Activated naive CD8-positive, alpha-beta T cell treated with anti-CD3 and anti-CD28 coated beads, Interleukin-2, amount 10 ng/mL, durations not matched to agents 7 days and 5 days (primary cell): ENCODE measurements at regions not wholly inside any gene's neighbourhood (a gene's known extent, or its start where the extent isn't known, plus 50 kb on each side); places are given as distances from the start of the nearest gene placed in this dataset.
A peak's percentile ranks its signal among the peaks of the same experiment; 100 is the strongest.

Source experiments
- ATAC-seq: fragments of 150-1000 bp; cut with Tn5 transposase; one replicate; pipeline ENCODE4 v1.10.0; 2021; ENCODE audit warnings: low read depth, moderate library complexity
- POLR2A ChIA-PET: fragments of 350-600 bp; sonication (Branson Sonifier 250); formaldehyde crosslinking; loops from one replicate; lab custom pipeline; 2021; ENCODE audit warnings: antibody characterized with exemption; lab: Charles Lee
- DNase-seq: peaks from one replicate; pipeline ENCODE4 v3.0.0; 2021
- H3K27ac Mint-ChIP-seq: one replicate; pipeline ENCODE4 v1.8.0; 2022; ENCODE audit warnings: mild to moderate bottlenecking, mixed read lengths
- H3K27me3 Mint-ChIP-seq: one replicate; pipeline ENCODE4 v1.8.0; 2022; ENCODE audit warnings: mild to moderate bottlenecking, moderate library complexity, mixed read lengths
- H3K36me3 Mint-ChIP-seq: one replicate; pipeline ENCODE4 v1.8.0; 2021; ENCODE audit warnings: mild to moderate bottlenecking, mixed read lengths
- H3K4me1 Mint-ChIP-seq: one replicate; pipeline ENCODE4 v1.8.0; 2021; ENCODE audit warnings: mixed read lengths
- H3K4me3 Mint-ChIP-seq: one replicate; pipeline ENCODE4 v1.8.0; 2022; ENCODE audit warnings: mild to moderate bottlenecking, moderate library complexity, mixed read lengths
- H3K9me3 Mint-ChIP-seq: one replicate; pipeline ENCODE4 v1.8.0; 2021; ENCODE audit warnings: mixed read lengths

DNA sequence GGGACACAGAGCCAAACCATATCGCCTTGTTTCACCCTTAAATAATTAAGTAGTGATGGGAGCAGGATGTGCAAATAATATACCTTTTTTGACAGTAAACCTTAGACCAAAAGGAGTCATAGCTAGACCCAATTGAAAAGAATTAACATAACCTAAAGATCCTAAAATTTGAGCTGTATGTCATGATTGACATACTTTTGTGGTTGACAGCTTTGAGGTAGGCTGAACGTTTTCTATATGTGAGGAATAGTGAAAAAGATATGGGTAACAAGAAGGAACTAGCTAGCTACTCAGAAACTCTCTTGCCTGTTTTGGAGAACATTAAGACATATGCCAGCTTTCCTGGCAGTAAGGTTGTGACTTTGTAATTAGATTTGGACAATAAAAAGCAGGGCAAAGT lies 320.6 kb downstream of the KCNC2 start:
- Mint-ChIP-seq H3K27me3 (no peaks in the 10 kb centered on the region), H3K27ac (no peak overlapping the region), H3K9me3 (peaks cover 4% of the 10 kb centered on the region), H3K36me3 (no peaks in the 10 kb centered on the region), H3K4me1 (no peaks in the 10 kb centered on the region), H3K4me3 (no peak overlapping the region)
- DNase-seq (no peak), ATAC-seq (no peak)
- POLR2A ChIA-PET: no interaction called here

DNA sequence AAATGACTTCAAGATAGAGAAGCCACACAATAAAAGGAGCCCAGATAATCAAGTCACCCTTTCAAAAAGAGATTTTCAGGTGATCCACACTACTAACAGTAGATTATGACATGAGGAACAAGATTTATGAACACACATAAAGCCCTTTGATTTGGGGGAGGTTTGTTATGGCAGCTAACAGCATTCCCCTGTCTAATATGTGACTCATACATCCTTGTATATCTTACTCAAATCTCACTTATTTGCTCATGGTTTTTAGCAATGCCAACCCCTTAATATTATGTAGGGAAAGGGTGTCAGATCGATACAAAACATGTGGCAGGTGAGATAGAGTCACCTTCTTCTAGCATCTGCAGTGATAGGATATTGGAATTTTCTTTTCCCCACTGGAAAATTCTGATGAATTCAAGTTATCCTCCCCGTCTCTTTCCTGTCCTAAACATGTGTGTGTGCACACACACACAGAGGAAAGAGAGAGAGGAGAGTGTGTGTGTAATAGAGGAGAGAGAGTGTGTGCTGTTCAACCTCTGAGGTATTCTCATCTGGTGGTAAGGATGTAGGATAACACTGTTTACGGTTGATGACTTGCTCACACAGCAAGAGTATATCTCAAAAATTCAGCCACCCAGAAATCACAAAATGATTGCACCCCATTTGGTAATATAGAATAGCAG lies 319.9 kb downstream of the KCNC2 start:
- Mint-ChIP-seq H3K4me1 (no peaks in the 10 kb centered on the region), H3K4me3 (no peak overlapping the region), H3K27me3 (no peaks in the 10 kb centered on the region), H3K27ac (no peak overlapping the region), H3K36me3 (no peaks in the 10 kb centered on the region), H3K9me3 (peaks cover 4% of the 10 kb centered on the region)
- POLR2A ChIA-PET: no interaction called here
- DNase-seq (no peak), ATAC-seq (no peak)

DNA sequence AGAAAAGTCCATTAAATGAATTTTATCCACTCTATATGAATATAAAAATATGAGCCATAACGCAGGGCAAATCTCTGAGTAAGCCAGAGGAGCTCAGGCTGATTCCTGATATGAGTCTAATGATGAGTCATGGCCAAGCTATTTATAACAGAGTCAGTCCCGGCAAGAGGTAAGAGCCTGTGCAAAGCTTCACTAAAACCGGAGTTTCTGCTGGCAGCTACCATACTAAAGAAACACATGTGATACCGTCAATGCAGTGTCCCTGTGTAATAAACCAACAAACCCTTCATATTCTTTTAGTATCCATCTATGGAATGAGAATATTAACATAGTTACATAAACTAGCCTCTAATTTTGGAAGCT lies 319.4 kb downstream of the KCNC2 start:
- ATAC-seq (no peak), DNase-seq (no peak)
- H3K9me3 Mint-ChIP-seq: peaks cover 4% of the 10 kb centered on the region
- H3K36me3 Mint-ChIP-seq: no peaks in the 10 kb centered on the region
- no peaks in the 10 kb centered on the region for H3K27me3 Mint-ChIP-seq
- no peaks in the 10 kb centered on the region for H3K4me1 Mint-ChIP-seq
- no peak overlapping the region for H3K27ac Mint-ChIP-seq
- POLR2A ChIA-PET: no interaction called here
- H3K4me3 Mint-ChIP-seq: no peak overlapping the region

DNA sequence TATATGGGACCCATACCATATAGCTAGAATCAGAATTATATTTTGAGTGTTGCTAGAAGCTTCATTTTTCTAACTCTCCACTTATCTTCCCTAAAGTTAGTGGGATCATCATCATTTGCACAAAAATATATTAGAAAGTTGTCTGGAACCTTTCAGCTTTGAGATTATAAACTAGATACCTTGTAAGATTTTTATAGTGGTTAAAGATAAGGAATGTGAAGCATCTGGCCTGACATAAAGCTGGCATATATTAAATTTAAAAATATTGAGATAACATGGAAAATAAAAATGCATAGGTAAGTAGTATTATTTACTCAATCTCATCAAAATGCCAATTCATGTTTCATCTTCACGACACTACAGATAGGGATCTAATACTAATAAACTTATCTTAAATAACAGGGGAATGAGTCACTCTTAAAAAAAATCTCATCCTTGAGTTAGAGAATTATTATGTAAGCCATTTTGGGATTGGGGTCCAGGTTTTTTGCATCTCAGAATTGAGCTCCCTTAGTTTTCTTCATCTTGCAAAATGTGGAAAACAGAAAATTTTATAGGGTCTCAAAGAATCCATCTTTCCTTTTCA lies 318.5 kb downstream of the KCNC2 start:
- Mint-ChIP-seq H3K36me3 (no peaks in the 10 kb centered on the region), H3K4me1 (no peaks in the 10 kb centered on the region), H3K4me3 (no peak overlapping the region), H3K9me3 (peaks cover 4% of the 10 kb centered on the region), H3K27me3 (no peaks in the 10 kb centered on the region), H3K27ac (no peak overlapping the region)
- no peak for ATAC-seq
- DNase-seq: no peak
- POLR2A ChIA-PET: no interaction called here

DNA sequence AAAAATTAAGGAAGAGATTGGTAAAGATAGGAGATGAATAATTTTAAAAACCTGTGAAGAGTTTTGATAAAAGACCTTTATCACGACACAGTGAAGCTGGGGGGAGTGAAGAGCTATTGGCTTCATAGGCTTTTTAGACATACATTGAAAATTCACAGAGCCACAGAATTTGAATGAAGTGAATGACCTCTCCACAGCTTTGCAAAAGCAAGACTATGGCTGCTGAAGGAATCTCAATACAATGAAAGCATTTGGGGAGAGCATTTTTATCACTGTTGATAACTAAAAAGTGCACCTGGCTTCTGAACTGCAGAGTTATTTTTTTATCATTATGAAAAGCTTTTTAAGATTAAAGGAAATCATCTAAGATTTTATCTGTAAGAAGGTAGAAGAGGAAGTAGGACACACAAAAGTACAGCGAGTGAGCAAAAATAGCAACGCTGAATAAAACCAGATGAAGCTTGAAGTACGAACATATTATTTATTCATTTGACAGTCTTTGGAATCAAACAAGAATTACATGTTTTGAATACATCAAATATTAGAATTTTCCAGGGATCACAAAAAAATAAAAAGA lies 317.5 kb downstream of the KCNC2 start:
- Mint-ChIP-seq H3K4me3 (no peak overlapping the region), H3K9me3 (peaks cover 1% of the 10 kb centered on the region), H3K36me3 (no peaks in the 10 kb centered on the region), H3K27me3 (no peaks in the 10 kb centered on the region), H3K27ac (no peak overlapping the region), H3K4me1 (no peaks in the 10 kb centered on the region)
- DNase-seq: no peak
- POLR2A ChIA-PET: no interaction called here
- ATAC-seq: no peak

DNA sequence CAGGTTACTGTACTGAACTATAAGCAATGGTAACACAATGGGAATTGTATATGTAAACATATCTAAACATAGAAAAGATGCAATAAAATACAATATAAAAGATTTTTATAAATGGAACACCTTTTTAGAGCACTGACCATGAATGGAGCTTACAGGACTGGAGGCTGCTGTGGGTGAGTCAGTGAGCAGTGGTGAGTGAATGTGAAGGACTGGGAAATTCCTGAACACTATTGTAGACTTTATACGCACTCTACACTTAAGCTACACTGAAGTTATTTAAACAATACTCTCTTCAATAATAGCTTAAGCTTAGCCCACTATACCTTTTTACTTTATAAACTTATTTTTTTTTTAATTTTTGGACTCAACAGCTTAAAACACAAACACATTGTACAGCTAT lies 313.5 kb downstream of the KCNC2 start:
- Mint-ChIP-seq H3K27me3 (no peaks in the 10 kb centered on the region), H3K27ac (no peak overlapping the region), H3K9me3 (peaks cover 2% of the 10 kb centered on the region), H3K36me3 (no peaks in the 10 kb centered on the region), H3K4me3 (no peak overlapping the region), H3K4me1 (peaks cover 7% of the 10 kb centered on the region)
- DNase-seq: no peak
- no peak for ATAC-seq
- POLR2A ChIA-PET: no interaction called here

DNA sequence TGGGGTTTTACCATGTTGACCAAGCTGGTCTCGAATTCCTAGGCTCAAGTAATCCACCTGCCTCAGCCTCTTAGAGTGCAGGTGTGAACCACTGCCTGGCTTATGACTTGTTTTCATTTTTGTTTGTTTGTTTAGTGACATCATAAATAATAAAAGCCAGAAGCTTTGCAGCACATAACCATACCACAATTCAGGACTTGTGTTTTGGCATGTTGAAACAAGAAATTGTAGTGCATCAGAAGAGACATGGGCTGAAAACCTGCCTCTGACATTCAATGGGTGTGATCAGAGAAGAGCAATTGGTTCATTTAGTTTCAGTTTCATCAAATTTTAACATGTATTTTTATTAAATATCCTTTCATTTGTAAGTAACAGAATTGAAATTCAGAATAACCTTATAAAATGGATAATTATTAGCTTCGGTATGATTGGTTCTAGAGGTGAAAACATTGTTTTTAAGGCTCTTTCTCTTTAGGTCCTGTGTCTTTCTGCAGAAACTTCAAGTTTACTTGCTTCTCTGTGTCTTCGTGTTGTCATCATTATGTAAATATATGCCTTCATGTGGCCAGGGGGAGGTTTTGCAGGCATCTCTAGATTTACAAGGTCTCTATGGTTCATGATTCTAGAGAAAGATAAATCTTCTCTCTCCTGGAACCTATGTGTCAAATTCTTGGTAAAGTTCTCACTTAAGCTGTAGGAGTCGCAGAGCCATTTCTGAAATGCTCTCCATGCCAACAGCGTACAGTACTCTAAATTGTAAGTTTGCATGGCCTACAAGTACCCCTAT lies 312.0 kb downstream of the KCNC2 start:
- H3K4me1 Mint-ChIP-seq: peaks cover 7% of the 10 kb centered on the region
- H3K36me3 Mint-ChIP-seq: no peaks in the 10 kb centered on the region
- POLR2A ChIA-PET: no interaction called here
- ATAC-seq (peak; percentile 14), DNase-seq (no peak)
- no peaks in the 10 kb centered on the region for H3K27me3 Mint-ChIP-seq
- H3K9me3 Mint-ChIP-seq: peaks cover 2% of the 10 kb centered on the region
- peak overlapping the region; percentile 54 for H3K27ac Mint-ChIP-seq
- H3K4me3 Mint-ChIP-seq: peak overlapping the region; percentile 20

DNA sequence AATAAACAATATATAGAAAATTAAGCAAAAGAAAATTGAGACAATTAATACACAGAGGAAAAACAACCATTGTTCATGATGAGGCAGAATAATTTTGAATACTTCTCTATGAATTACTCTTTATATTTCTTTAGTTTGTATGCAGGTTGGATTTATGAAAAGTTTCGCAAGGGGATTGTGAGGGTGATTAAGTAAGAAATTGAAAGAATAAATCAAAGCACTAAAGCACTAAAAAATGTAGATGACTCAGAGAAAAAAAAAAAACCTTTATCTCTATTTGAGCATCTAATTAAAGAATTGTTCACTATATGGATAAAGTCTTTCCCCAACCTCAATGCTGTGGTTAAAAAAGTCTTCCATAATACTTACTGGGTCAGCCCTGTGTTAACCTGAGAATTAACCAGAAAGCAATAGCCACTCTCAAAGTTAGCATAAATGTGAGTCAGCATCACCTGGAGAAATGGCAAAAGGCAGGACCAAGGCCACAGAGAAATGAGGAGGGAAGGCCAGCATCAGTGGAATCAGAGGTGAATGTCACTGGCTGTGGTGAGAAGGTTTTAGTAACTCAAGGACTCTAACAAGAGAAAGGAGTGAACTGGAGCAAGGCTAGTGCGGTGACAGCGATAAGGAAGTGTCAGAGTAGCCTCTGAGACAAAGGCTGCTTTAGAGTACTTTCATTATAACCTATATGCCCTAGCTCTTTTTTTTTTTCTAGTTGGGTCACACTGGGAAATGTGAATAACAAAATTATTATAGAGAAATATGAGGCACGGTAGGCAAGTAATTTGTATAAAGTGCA lies 310.4 kb downstream of the KCNC2 start:
- POLR2A ChIA-PET: no interaction called here
- DNase-seq (no peak), ATAC-seq (no peak)
- H3K9me3 Mint-ChIP-seq: peaks cover 2% of the 10 kb centered on the region
- no peak overlapping the region for H3K4me3 Mint-ChIP-seq
- H3K4me1 Mint-ChIP-seq: peaks cover 7% of the 10 kb centered on the region
- no peaks in the 10 kb centered on the region for H3K36me3 Mint-ChIP-seq
- no peak overlapping the region for H3K27ac Mint-ChIP-seq
- H3K27me3 Mint-ChIP-seq: no peaks in the 10 kb centered on the region

DNA sequence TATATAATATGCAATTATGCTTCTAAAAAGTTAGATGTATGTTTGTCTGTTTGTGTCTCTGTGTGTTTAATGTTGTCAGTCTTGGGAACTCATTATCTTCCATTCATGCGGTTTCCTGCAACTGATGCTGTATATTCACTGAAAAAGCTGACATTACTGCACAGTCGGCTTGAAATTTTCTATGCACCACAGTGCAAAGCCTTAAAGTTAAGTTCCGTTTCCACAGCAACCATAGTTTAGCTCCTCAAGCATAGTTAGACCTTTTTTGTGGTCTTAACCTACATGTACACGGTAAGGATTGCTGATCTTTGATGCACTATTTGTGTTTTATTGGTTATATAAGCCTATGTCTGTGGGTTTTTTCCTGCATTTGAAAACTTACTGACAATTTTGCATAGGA lies 309.4 kb downstream of the KCNC2 start:
- ATAC-seq (peak; percentile 71), DNase-seq (no peak)
- POLR2A ChIA-PET: no interaction called here
- peaks cover 2% of the 10 kb centered on the region for H3K9me3 Mint-ChIP-seq
- H3K27ac Mint-ChIP-seq: no peak overlapping the region
- no peak overlapping the region for H3K4me3 Mint-ChIP-seq
- no peaks in the 10 kb centered on the region for H3K36me3 Mint-ChIP-seq
- H3K4me1 Mint-ChIP-seq: peaks cover 7% of the 10 kb centered on the region
- no peaks in the 10 kb centered on the region for H3K27me3 Mint-ChIP-seq

DNA sequence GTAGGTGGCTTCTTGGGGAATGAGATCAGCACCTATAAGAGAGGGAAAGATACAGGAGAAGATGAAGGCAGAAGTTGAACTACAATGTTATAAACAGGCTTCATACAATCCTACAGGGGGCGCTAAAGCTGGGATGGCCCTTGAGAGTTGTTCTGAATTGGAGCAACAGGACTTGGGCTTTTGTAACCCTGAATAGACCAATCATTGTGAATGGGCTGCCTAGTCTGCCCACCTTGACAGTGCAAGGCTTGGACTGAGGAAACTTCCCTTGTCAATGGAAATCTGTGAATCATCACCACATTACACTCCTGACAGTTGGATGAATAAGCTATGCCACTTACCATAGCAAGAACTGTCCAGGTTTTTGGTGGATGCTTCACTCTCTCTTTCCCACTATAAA lies 306.1 kb downstream of the KCNC2 start:
- H3K9me3 Mint-ChIP-seq: peaks cover 2% of the 10 kb centered on the region
- H3K27me3 Mint-ChIP-seq: no peaks in the 10 kb centered on the region
- H3K36me3 Mint-ChIP-seq: no peaks in the 10 kb centered on the region
- H3K4me3 Mint-ChIP-seq: no peak overlapping the region
- H3K4me1 Mint-ChIP-seq: peaks cover 4% of the 10 kb centered on the region
- DNase-seq (no peak), ATAC-seq (no peak)
- POLR2A ChIA-PET: no interaction called here
- H3K27ac Mint-ChIP-seq: no peak overlapping the region

DNA sequence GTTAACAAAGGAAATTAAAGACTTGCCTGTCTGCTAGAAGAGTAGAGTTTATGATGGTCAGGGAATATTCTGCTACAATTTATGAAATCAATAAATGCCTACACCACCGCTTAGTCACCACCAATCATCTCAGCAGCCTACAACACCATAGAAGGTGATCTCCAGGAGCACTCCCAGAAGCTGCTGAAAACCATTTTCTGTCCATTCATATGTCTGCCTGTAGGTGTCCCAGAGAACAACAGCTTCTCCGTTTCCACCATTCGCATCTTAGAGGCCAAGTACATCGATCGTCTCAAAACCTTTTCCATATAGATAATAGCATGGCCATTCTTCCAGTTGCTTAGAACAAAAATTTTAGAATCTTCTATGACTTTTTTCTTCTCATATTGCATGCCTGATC lies 303.4 kb downstream of the KCNC2 start:
- Mint-ChIP-seq H3K4me1 (no peaks in the 10 kb centered on the region), H3K9me3 (no peaks in the 10 kb centered on the region), H3K36me3 (no peaks in the 10 kb centered on the region), H3K4me3 (no peak overlapping the region), H3K27me3 (no peaks in the 10 kb centered on the region), H3K27ac (no peak overlapping the region)
- DNase-seq (no peak), ATAC-seq (no peak)
- POLR2A ChIA-PET: no interaction called here

DNA sequence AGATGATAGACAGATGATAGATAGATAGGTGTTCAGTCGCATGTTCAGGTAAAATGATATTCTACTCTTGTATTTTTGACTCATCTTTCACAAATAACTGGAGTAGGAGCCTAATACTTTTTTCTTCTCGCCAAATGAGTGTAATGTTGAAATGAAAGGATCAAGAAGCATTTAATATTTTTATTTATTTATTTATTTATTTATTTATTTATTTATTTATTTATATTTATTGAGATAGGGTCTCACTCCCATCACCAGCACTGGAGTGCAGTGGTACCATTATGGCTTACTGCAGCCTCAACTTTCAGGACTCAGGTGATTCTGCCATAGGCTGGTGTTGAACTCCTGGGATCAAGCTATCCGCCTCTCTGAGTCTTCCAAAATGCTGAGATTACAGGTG lies 298.8 kb downstream of the KCNC2 start:
- Mint-ChIP-seq H3K4me1 (no peaks in the 10 kb centered on the region), H3K36me3 (no peaks in the 10 kb centered on the region), H3K9me3 (no peaks in the 10 kb centered on the region), H3K4me3 (no peak overlapping the region), H3K27ac (no peak overlapping the region), H3K27me3 (no peaks in the 10 kb centered on the region)
- DNase-seq (no peak), ATAC-seq (no peak)
- POLR2A ChIA-PET: no interaction called here

DNA sequence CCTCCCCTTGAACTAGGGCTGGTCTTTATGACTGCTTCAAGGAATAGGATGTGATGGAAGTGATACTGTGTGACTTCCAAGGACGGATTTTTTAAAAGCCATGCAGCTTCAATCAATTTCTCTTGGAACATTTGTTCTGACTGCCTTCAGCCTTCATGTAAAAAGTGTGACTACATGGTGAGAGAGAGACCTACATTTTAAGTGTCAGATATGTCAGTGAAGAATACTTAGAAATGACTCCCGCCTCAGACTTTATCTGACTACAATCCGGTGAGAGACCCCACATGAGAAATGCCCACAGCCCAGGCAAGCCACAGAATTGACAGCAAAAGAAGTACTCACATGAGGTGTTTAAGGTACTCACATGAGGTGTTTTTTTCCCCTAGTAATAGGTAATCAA lies 295.3 kb downstream of the KCNC2 start:
- ATAC-seq (no peak), DNase-seq (no peak)
- POLR2A ChIA-PET: no interaction called here
- H3K9me3 Mint-ChIP-seq: no peaks in the 10 kb centered on the region
- H3K36me3 Mint-ChIP-seq: no peaks in the 10 kb centered on the region
- no peak overlapping the region for H3K27ac Mint-ChIP-seq
- no peaks in the 10 kb centered on the region for H3K27me3 Mint-ChIP-seq
- no peak overlapping the region for H3K4me3 Mint-ChIP-seq
- H3K4me1 Mint-ChIP-seq: no peaks in the 10 kb centered on the region
